GM13977 (cell line): ENCODE measurements at regions not wholly inside any gene's neighbourhood (a gene's known extent, or its start where the extent isn't known, plus 50 kb on each side); places are given as distances from the start of the nearest gene placed in this dataset.

ENCODE experiments used
- DNase-seq: peaks from one replicate; pipeline ENCODE4 v3.0.0; 2012; ENCODE audit warnings: low spot score
- in situ Hi-C: fragments of 300-500 bp; cut with MboI; formaldehyde crosslinking; loops from one replicate; pipeline ENCODE4 v1.12.0; 2022; ENCODE audit warnings: low sequenced_read_pairs, low pct_unique_long_range_greater_than_20kb, mixed read lengths, inconsistent platforms; ENCODE audit not compliant: unreplicated experiment
- TF ChIP-seq, protein P1 (sequence below): IDR thresholded peaks from 2 replicates; pipeline ENCODE4 v1.5.1; 2012; ENCODE audit warnings: mild to moderate bottlenecking, control low read depth; ENCODE audit not compliant: insufficient read depth; ENCODE audit errors: extremely low read depth, missing control alignments

DNA sequence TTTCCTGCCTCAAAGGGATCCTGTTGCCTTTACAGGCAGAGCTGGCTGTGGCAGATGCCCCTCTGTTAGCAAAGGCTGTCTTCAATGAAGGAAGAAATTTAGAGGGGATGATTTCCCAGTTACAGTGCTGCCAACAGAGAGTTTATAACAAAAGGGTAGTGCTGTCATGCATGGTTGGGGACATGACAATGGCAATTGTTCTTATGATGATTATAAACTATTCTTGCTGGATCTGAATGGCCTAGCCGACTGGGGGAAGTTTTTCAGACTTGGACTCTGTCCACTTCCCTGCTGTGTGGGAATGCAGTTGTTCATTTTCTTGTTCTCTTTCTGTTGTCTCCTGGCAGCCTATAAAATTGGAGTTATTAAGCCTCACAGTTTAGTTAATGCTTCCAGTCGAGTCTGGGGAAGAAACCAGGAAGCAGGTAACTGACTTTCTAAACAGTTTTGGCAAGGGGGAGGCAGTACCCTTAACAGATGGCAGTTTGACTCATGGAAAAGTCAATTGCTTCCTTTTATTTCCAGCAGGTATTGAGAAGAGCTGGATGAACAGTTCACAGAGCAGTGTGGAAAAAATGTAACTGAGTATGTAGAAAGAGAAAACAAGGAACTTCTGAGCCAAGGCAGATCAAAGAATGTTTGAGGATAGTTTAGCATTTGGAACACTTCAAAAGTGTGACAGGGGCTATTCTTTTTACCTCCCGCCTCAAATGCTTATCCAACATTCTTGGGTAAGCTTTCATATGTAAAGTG is 582.6 kb downstream of the RAPGEF2 start:
- in situ Hi-C loops, result no loop called here
- no peak for DNase-seq
- TF ChIP-seq, protein P1, sequence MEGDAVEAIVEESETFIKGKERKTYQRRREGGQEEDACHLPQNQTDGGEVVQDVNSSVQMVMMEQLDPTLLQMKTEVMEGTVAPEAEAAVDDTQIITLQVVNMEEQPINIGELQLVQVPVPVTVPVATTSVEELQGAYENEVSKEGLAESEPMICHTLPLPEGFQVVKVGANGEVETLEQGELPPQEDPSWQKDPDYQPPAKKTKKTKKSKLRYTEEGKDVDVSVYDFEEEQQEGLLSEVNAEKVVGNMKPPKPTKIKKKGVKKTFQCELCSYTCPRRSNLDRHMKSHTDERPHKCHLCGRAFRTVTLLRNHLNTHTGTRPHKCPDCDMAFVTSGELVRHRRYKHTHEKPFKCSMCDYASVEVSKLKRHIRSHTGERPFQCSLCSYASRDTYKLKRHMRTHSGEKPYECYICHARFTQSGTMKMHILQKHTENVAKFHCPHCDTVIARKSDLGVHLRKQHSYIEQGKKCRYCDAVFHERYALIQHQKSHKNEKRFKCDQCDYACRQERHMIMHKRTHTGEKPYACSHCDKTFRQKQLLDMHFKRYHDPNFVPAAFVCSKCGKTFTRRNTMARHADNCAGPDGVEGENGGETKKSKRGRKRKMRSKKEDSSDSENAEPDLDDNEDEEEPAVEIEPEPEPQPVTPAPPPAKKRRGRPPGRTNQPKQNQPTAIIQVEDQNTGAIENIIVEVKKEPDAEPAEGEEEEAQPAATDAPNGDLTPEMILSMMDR, result no peak

DNA sequence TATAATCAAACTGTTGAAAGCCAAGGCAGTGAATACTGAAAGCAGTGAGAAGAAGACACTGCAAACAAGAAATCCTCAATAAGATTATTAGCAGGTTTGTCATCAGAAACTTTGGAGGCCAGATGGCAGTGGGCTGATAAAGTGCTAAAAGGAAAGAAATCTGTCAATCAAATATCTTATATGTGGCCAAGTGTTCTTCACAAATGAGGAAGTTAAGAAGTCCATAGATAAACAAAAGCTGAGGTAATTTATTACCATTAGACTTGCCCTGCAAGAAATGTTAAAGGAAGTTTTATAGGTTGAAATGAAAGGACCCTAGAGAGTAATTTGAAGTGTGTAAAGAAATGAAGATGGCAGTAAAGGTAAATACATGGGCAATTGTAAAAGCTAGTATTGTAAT is 586.6 kb downstream of the RAPGEF2 start:
- TF ChIP-seq, protein P1, result no peak
- in situ Hi-C loops, result no loop called here
- DNase-seq, result no peak

DNA sequence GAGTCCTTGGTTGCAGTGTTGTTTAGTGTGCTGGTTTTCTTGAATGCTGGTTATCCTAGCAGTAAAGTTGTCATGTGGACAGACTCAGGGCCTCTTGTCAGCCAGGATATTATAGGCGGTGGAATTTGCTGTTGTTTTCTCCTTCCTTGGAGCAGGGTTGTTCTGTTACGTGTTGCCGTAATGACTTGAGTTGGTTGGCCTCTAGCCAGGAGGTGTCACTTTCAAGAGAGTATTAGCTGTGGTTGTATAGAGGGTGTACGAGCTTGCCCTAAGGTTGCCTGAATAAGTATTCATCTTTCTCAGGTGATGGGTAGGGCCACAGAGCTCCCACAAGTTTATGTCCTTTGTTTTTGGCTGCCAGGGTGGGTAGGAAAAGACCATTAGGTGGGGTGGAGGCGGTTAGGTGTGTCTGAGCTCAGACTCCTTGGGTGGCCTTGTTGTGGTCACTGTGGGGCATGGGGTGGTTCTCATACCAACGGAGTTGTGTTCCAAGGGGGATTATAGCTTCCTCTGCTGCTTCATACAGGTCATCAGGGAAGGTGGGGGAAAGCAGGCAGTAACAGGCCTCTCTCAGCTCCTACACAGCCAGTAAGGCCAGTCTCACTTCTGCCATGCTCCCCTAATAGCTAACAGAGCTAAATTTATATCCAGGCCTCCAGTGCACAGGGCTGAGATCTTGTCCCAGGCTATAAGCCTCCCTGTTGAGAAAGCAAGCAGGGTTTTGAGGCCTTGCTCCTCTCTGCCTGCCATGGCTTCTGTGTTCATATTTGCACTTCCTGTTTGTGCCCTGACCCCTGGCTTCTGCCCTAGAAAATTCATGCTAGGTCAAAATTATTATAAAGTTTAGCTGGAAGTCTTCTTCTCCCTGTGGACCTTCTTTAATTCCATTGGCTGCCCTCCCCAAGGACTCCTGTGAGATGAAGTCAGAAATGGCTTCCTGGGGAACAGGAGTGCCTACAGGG is 594.7 kb downstream of the RAPGEF2 start:
- in situ Hi-C loops, result no loop called here
- TF ChIP-seq, protein P1, result no peak
- no peak for DNase-seq

DNA sequence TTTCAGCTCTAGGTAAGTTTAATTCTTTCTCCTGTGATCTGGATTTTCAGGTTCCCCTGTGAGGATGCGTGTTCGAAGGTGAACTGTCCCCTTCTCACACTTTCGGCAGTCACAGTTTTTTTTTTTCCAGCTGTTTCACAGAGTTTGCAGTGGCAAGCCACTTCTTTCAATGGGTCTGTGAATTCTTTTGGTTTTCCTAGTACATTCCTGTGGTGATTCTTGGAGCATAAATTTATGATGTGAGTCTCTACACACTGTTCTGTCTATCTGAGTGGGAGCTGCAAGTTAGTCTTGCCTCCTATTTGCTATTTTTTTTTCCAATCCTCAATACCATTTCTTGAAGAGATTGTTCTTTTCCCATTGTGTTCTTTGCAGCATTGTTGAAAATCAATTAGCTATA is 595.5 kb downstream of the RAPGEF2 start:
- TF ChIP-seq, protein P1, result no peak
- in situ Hi-C loops, result no loop called here
- DNase-seq, result no peak

DNA sequence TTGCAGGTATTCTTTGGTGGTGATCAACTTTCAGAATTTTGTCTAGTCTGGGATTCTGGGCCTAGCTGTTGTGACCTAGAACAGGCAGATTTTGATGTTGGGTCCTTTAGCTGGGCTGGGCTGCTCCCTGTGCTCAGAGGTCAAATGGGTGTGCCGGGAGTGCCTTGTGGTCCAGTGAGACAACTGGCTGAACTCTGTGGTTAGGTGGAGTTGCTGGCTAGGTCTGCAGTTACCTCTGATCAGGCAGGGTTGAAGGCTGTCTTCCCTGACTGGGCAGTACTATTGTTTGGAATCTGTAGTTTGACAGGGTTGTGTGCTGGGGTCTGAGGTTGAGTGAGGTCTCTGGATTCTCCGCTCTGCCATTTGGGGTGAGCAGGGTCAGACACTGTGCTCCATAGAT is 599.3 kb downstream of the RAPGEF2 start:
- TF ChIP-seq, protein P1, result no peak
- in situ Hi-C loops, result no loop called here
- no peak for DNase-seq

DNA sequence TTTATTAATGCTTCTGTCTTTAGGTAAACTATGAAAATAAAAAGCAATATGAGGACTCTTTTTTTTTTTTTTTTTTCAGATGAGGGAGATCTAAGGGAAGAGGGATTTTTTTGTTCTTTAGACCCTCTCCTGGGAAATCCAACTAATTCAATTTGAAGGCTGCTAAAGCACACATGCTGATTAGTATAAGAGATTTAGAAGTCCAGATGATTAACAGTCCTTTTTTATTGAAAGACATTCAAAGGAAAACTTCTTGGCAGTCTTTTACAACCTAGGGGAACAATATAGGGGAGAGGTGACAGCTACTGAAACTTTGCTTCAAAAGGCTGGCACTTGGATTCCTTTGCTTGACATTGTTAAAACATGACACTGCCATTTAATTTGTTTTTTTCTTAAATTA is 602.5 kb downstream of the RAPGEF2 start:
- in situ Hi-C loops, result no loop called here
- TF ChIP-seq, protein P1, result no peak
- no peak for DNase-seq
